Motor neuron (in vitro differentiated cells): ENCODE measurements at regions not wholly inside any gene's neighbourhood (a gene's known extent, or its start where the extent isn't known, plus 50 kb on each side); places are given as distances from the start of the nearest gene placed in this dataset.
"Not testable (repeated sequence)": the region's sequence is repeated elsewhere in the genome, so short reads cannot be mapped to it uniquely, and the experiment has no call there.

ENCODE experiments used
- ATAC-seq, 8 experiments: fragments of 200-7000 bp; cut with Tn5 transposase; replicated peaks in 6 of 8; 2 replicates each; pipeline ENCODE4 v1.8.0; 2021; ENCODE audit warnings: mild to moderate bottlenecking in 8 of 8, moderate library complexity in 8 of 8
- H3K27ac ChIP-seq, 2 donors: fragments of 250-450 bp; sonication (Bioruptor Pico); 2 replicates each; pipeline ENCODE4 v1.9.0; 2021; ENCODE audit warnings: antibody characterized with exemption in 2 of 2, mild to moderate bottlenecking in 2 of 2, moderate library complexity in 1 of 2
- H3K4me1 ChIP-seq, 2 donors: fragments of 250-450 bp; sonication (Bioruptor Pico); replicated peaks in 1 of 2; 2 replicates each; pipeline ENCODE4 v1.6.1; 2021; ENCODE audit warnings: antibody characterized with exemption in 2 of 2, mild to moderate bottlenecking in 2 of 2, moderate library complexity in 1 of 2
- H3K4me3 ChIP-seq, 5 donors: fragments of 250-450 bp; sonication (Bioruptor Pico); 2 replicates each; pipeline ENCODE4 v1.9.0; 2021; ENCODE audit warnings: antibody characterized with exemption in 5 of 5, mild to moderate bottlenecking in 5 of 5, moderate library complexity in 4 of 5
- WGBS, 10 experiments: fragments of 450-650 bp; shearing (Covaris generic); methylation state at CpG; one replicate each; pipeline ENCODE4 v1.0.0; 2022; 5-methylcytosine and 5-hydroxymethylcytosine counted together
- in situ Hi-C, 9 experiments: fragments of 400-800 bp; cut with MboI; loops; one replicate each; pipeline ENCODE4 v1.15.0; 2021; ENCODE audit warnings: low sequenced_read_pairs in 9 of 9, low pct_unique_long_range_greater_than_20kb in 2 of 9; ENCODE audit not compliant: unreplicated experiment in 9 of 9

DNA sequence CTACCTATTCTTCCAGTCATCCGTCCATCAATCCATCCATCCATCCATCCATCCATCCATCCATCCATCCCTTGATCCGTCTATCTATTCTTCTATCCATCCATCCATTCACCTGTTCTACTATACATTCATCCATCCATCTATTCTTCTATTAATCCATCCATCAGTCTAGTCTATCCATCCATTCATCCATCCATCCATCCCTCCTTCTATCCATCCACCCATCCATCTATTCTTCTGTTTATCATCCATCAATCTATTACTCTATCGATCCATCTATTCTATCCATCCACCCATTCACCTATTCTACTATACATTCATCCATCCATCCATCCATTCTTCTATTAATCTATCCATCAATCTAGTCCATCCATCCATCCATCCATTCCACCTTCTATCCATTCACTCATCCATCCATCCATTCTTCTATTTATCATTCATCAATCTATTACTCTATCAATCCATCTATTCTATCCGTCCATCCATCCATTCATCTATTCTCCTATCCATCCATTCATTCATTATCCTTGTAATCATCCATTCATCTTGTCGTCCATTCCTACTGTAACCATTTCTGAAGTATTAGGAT lies 110.4 kb upstream of the ZNF516 start:
- Histone ChIP-seq H3K27ac (no peak overlapping the region), H3K4me1 (peaks cover 3 to 16% of the 10 kb centered on the region in 2 donors), H3K4me3 (no peak overlapping the region)
- WGBS, 10 experiments: 70 to 95% (median 86%) methylated on average over 3 to 5 of the region's 5 CpGs
- in situ Hi-C loops: no loop called here
- no peak for ATAC-seq

- in situ Hi-C loops: no loop called here
- Histone ChIP-seq H3K4me3 (no peak overlapping the region), H3K4me1 (peaks cover 0 to 16% of the 10 kb centered on the region in 2 donors), H3K27ac (no peak overlapping the region)
- ATAC-seq: peak in 2 of 8 experiments; percentile 78 to 92
- 18 to 93% (median 63%) methylated on average over 1 to 3 of the region's 3 CpGs; no CpG with 5 or more reads in 1 of the 10 experiments for WGBS, 10 experiments
Measured at GRCh38 chr18:76604935-76605240, 109.8 kb upstream of the ZNF516 start.

DNA sequence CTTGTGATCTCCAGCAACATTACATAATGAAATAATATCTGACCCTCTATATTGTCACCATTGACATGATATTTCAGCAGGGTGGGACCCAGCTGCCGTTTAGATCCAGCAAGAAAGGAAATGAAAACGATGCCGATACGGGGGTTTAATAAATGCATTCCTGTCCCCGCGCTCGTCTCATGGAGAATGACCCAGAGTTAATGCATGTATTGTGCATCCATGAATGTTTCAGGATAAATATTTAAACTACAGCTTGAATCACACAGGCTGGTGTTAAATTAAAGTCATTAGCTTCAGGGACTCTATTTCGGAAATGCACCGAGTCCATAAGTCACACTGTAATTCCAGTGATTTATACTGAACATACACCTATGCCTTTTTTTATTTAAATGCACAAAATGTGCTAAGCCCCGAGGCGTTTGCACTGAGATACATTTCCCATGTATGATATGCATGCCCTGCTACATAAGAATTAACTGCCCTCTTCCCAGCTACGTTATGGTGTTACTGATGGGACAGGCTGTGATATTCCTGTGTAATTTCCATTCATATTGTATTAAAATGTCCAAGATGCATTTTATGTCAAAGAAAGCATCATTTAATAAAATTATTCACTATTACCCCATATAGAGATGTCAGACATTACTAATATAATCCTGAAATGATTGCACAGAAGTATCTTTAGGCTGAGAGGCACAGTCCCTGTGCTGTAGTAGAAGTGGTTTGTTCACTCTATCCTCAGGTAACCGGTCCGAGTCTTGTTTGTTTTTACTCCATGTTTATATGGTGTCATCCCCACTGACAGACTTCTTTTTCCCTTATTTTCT lies 109.3 kb upstream of the ZNF516 start:
- peak overlapping the region in 1 of 2 donors; percentile 57 for H3K27ac ChIP-seq
- peak overlapping the region in 1 of 5 donors; percentile 9 for H3K4me3 ChIP-seq
- peak in 6 of 8 experiments; percentile 20 to 90 (median 40) for ATAC-seq
- peaks cover 0 to 16% of the 10 kb centered on the region in 2 donors for H3K4me1 ChIP-seq
- in situ Hi-C loops: no loop called here
- 47 to 93% (median 72%) methylated on average over 2 to 14 of the region's 14 CpGs for WGBS, 10 experiments

DNA sequence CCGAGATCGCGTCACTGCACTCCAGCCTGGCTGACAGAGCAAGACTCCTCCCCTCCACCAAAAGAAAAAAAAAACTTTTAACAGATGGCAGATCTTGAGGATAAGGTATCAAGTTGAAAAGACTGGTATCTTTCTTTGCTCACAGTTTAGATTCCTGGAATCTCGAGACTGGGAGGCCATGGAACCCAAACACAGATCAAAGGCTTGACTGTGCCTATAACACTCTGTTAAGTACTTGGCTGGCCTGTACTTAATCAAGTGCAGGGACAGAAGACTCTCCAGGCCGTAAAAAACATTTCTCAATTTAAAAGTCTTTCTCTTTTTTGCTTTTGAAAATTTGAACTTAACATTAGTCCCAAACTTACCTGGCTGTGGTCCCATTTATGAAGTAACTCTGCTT lies 107.1 kb upstream of the ZNF516 start:
- peaks cover 0 to 16% of the 10 kb centered on the region in 2 donors for H3K4me1 ChIP-seq
- no peak for ATAC-seq
- in situ Hi-C loops: no loop called here
- H3K4me3 ChIP-seq: no peak overlapping the region
- 0 to 92% (median 50%) methylated on average over 1 to 5 of the region's 5 CpGs; no CpG with 5 or more reads in 1 of the 10 experiments for WGBS, 10 experiments
- no peak overlapping the region for H3K27ac ChIP-seq

DNA sequence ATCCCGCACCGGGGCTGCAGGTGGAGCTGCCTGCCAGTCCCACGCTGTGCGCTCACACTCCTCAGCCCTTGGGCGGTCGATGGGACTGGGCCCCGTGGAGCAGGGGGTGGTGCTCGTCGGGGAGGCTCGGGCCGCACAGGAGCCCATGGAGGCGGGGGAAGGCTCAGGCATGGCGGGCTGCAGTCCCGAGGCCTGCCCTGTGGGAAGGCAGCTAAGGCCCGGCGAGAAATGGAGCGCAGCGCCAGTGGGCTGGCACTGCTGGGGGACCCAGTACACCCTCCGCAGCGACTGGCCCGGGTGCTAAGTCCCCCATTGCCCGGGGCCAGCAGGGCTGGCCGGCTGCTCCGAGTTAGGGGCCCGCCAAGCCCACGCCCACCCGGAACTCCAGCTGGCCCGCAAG lies 105.0 kb upstream of the ZNF516 start:
- no CpG with 5 or more reads among the region's 28 CpGs for WGBS, 10 experiments
- ATAC-seq, H3K27ac ChIP-seq, H3K4me3 ChIP-seq, in situ Hi-C loops: not testable (repeated sequence)
- peaks cover 0 to 16% of the 10 kb centered on the region in 2 donors for H3K4me1 ChIP-seq

- no peaks in the 10 kb centered on the region for H3K4me1 ChIP-seq
- no peak for ATAC-seq
- no peak overlapping the region for H3K4me3 ChIP-seq
- in situ Hi-C loops: no loop called here
- no peak overlapping the region for H3K27ac ChIP-seq
- WGBS, 10 experiments: 52 to 100% (median 86%) methylated on average over 1 to 3 of the region's 3 CpGs; no CpG with 5 or more reads in 2 of the 10 experiments
Measured at GRCh38 chr18:76594966-76595365, 99.9 kb upstream of the ZNF516 start.

- Histone ChIP-seq H3K27ac (no peak overlapping the region), H3K4me3 (no peak overlapping the region), H3K4me1 (peaks cover 4 to 10% of the 10 kb centered on the region in 2 donors)
- WGBS, 10 experiments: 0 to 100% (median 84%) methylated on average over 1 to 2 of the region's 2 CpGs; no CpG with 5 or more reads in 2 of the 10 experiments
- in situ Hi-C loops: no loop called here
- no peak for ATAC-seq
Measured at GRCh38 chr18:76593843-76594242, 98.8 kb upstream of the ZNF516 start.

GRCh38 chr18:76592981-76593381 lies 97.9 kb upstream of the ZNF516 start:
- ATAC-seq: no peak
- Histone ChIP-seq H3K4me3 (no peak overlapping the region), H3K4me1 (peaks cover 12 to 15% of the 10 kb centered on the region in 2 donors), H3K27ac (no peak overlapping the region)
- in situ Hi-C loops: no loop called here
- WGBS, 10 experiments: 30 to 90% (median 74%) methylated on average over 1 to 10 of the region's 10 CpGs

DNA sequence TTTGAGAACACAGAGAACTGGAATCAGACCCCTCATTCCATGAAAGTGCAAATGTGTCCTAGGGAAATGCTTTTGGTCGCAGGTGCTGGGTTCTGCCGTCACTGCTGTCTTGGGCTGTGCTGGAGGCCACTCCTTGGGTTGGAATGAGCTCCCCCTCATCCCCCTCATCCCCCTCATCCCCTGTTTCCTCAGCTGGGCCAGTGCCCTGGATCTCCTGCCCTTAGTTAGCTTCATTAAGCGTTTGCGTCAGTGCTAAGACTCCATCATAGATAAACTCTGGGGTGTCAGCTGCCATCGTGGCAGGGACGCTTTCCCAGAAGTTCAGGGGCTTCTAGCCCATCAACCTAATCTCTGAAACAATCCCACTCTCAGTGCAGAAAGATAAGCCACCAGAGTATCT lies 97.1 kb upstream of the ZNF516 start:
- no peak for ATAC-seq
- H3K4me3 ChIP-seq: no peak overlapping the region
- H3K27ac ChIP-seq: no peak overlapping the region
- in situ Hi-C loops: no loop called here
- H3K4me1 ChIP-seq: peaks cover 13 to 16% of the 10 kb centered on the region in 2 donors
- 100% methylated on average over 2 of the region's 6 CpGs; no CpG with 5 or more reads in 9 of the 10 experiments for whole genome bisulfite sequencing, 10 experiments

- in situ Hi-C loops: no loop called here
- H3K4me3 ChIP-seq: no peak overlapping the region
- no peak for ATAC-seq
- WGBS, 10 experiments: 51 to 100% (median 75%) methylated on average over 1 to 12 of the region's 14 CpGs
- no peak overlapping the region for H3K27ac ChIP-seq
- peaks cover 13 to 16% of the 10 kb centered on the region in 2 donors for H3K4me1 ChIP-seq
Measured at GRCh38 chr18:76589866-76590265, 94.8 kb upstream of the ZNF516 start.

DNA sequence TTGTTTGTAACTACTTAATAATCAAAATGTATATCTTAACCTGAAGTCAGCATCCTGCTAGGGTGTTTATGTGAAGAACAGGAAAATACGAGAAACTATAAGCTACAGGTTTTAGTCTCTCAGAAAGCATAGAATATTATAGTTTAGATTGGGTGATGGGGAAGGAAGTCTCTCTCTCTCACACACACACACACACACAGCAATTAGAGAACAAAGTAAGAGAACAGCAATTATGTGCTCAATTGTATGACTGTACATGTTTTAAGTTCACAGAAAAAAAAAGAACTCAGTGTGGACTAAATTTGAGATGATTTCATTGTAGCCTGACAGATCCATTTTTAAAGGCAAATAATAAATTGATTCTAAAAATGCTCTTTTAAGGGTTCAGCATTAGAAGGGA lies 94.3 kb upstream of the ZNF516 start:
- Histone ChIP-seq H3K27ac (peak overlapping the region; percentile 47 to 67), H3K4me3 (peak overlapping the region in 2 of 5 donors; percentile 5 to 15), H3K4me1 (peaks cover 13 to 16% of the 10 kb centered on the region in 2 donors)
- ATAC-seq: peak in 2 of 8 experiments; percentile 3 to 24
- in situ Hi-C loops: no loop called here
- 0 to 83% (median 43%) methylated on average over 1 of the region's 1 CpG; no CpG with 5 or more reads in 3 of the 10 experiments for WGBS, 10 experiments

- peak overlapping the region; percentile 47 to 67 for H3K27ac ChIP-seq
- peak; percentile 8 to 87 (median 71) for ATAC-seq
Measured at GRCh38 chr18:76588601-76589226, 93.7 kb upstream of the ZNF516 start.

DNA sequence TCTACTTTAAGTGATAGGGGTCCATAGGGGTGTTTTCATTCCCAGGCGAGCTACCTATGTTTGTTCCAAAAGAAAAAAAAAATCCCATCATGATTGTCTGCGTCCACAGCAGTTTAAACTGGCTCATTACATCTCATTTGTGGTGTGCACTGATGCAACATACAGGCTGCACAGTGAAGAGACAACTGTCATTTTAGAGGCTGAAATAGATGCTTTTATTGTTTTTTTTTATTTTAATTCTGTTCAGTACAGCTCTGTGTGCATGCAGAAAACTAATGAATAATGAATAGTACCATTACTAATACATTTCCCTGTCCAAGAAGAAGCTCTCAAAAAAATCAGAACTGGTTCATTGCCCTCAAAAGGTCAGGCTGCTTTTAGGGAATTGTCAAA lies 92.8 kb upstream of the ZNF516 start:
- no peak overlapping the region for H3K27ac ChIP-seq
- in situ Hi-C loops: no loop called here
- ATAC-seq: peak in 3 of 8 experiments; percentile 48 to 57 (median 53)
- peaks cover 13 to 16% of the 10 kb centered on the region in 2 donors for H3K4me1 ChIP-seq
- H3K4me3 ChIP-seq: no peak overlapping the region
- WGBS, 10 experiments: 76 to 100% (median 92%) methylated on average over 1 to 2 of the region's 2 CpGs; no CpG with 5 or more reads in 2 of the 10 experiments

More at GRCh38 chr18:76588601-76589226, 93.7 kb upstream of the ZNF516 start:
- in situ Hi-C loops: no loop called here
- peaks cover 13 to 16% of the 10 kb centered on the region in 2 donors for H3K4me1 ChIP-seq
- peak overlapping the region; percentile 1 to 20 (median 15) for H3K4me3 ChIP-seq
- 0 to 100% (median 14%) methylated on average over 2 to 20 of the region's 21 CpGs for WGBS, 10 experiments
